ENCODE measurements at regions not wholly inside any gene's neighbourhood (a gene's known extent, or its start where the extent isn't known, plus 50 kb on each side); places are given as distances from the start of the nearest gene placed in this dataset.

DNA sequence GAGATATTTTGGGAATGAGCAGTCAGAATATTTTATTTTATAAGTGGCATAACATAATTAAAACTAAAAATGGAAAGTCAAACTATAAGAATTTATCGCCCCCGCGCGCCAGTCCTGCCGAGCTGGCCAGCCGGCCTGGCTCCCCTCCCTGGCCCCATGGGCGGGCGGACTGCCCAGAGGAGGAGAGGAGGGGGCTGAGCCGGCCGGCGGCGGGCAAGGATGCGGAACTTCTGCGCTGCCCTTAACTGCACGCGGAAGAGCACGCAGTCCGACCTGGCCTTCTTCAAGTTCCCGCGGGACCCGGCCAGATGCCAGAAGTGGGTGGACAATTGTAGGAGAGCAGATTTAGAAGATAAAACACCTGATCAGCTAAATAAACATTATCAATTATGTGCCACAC, 96.8 kb downstream of the DKK1 start:
- TF ChIP-seq, protein P1, sequence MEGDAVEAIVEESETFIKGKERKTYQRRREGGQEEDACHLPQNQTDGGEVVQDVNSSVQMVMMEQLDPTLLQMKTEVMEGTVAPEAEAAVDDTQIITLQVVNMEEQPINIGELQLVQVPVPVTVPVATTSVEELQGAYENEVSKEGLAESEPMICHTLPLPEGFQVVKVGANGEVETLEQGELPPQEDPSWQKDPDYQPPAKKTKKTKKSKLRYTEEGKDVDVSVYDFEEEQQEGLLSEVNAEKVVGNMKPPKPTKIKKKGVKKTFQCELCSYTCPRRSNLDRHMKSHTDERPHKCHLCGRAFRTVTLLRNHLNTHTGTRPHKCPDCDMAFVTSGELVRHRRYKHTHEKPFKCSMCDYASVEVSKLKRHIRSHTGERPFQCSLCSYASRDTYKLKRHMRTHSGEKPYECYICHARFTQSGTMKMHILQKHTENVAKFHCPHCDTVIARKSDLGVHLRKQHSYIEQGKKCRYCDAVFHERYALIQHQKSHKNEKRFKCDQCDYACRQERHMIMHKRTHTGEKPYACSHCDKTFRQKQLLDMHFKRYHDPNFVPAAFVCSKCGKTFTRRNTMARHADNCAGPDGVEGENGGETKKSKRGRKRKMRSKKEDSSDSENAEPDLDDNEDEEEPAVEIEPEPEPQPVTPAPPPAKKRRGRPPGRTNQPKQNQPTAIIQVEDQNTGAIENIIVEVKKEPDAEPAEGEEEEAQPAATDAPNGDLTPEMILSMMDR (IDR thresholded peaks at IDR 0.05; ENCODE audit: insufficient read depth, low read length) = no peak
- no peak overlapping the region for H3K4me3 ChIP-seq (ENCODE audit: low read depth, low read length)
- no peak for DNase-seq (ENCODE audit: low read depth)

DNA sequence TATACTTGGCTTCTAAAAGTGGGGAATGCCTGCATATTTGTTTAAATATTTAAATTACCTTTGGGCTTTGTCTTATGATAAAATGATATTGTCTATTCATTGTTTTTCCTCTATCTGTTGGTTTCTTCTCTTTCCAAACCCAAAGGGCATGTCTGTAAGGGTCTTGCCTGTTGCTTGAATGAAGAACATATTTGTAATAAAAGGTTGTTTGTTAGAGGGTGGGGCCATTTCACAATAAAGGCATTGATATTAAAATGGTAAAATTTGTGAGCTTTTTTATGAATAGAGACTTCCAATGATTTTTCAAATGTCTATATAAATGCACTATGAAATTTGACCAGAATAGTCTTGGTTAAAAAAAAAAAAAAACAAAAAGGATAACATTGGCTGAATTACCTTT, 105.2 kb downstream of the DKK1 start:
- H3K4me3 ChIP-seq (ENCODE audit: low read depth, low read length) = no peak overlapping the region
- TF ChIP-seq, protein P1 (IDR thresholded peaks at IDR 0.05; ENCODE audit: insufficient read depth, low read length) = no peak
- DNase-seq (ENCODE audit: low read depth) = no peak

DNA sequence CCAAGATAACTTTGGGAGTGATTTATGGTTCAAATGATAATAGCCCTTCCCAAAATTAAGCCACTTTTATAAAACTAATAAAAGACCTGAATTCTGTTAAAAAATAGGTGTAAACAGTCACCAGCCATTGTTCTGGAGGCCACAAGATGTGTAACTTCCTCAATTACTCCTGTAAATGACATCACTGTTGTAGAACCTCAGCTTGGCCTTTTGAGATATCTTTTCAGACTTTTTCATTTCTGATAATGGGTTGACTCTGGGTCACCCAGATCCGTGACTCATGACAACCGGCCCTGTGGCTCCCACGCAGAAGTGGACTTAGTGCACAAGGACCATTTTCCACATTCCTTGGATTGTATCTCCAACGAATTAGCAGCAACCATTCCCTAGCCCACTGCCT, 106.6 kb downstream of the DKK1 start:
- H3K4me3 ChIP-seq (ENCODE audit: low read depth, low read length) = no peak overlapping the region
- TF ChIP-seq, protein P1 (IDR thresholded peaks at IDR 0.05; ENCODE audit: insufficient read depth, low read length) = no peak
- peak; percentile 25 for DNase-seq (ENCODE audit: low read depth)

DNA sequence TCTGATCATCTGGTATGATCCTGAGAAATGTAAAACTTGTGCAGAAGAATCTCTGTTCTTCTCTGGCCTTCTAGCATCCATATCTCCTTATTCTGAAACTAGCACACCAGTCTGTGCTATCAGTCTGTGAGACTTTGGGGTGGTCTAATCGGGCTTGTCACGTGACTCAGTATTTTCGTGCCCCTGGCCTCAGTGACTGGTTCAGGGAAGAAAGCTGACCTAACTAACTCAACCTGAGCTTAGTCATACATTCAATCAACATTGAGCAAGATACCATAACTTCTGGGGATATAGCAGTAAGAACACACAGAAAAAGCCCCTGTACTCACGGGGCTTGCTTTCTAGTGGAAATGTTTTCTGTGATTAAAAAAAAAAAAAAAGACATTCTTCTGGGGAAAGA, 109.3 kb downstream of the DKK1 start:
- TF ChIP-seq, protein P1 (IDR thresholded peaks at IDR 0.05; ENCODE audit: insufficient read depth, low read length) = no peak
- DNase-seq (ENCODE audit: low read depth) = no peak
- H3K4me3 ChIP-seq (ENCODE audit: low read depth, low read length) = no peak overlapping the region

DNA sequence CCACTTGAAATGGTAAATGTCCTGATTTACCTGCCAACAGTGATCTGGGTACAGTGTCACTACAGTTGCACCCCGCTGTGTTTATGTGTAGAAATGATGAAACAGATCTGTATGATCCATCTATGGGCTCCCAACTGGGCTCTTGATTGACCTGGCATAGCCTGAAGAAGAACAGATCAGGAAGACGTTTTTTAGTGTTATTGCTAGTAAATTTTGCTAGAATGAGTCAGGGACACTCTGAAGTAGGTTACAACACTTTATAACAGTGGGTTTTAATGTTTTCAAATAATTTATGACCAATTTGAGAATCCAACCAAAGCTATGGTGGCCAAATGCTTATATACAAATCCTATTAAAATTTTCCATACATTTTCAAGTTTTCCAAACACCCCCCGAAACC, 110.3 kb downstream of the DKK1 start:
- TF ChIP-seq, protein P1 (IDR thresholded peaks at IDR 0.05; ENCODE audit: insufficient read depth, low read length) = no peak
- DNase-seq (ENCODE audit: low read depth) = no peak
- H3K4me3 ChIP-seq (ENCODE audit: low read depth, low read length) = no peak overlapping the region

DNA sequence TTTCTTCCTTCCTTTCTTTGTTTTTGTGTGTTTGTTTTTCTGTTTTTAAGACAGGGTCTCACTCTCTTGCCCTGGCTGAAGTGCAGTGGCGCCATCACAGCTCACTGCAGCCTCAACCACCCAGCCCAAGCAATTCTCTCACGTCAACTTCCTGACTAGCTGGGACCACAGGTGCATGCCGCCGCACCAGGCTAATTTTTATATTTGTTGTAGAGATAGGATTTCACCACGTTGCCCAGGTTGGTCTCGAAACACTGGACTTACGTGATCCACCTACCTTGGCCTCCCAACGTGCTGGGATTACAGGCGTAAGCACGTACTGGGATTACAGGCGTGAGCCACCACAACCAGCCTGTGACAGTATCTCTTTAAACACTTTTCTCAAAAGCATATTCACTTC, 120.7 kb downstream of the DKK1 start:
- no peak overlapping the region for H3K4me3 ChIP-seq (ENCODE audit: low read depth, low read length)
- DNase-seq (ENCODE audit: low read depth) = no peak
- TF ChIP-seq, protein P1 (IDR thresholded peaks at IDR 0.05; ENCODE audit: insufficient read depth, low read length) = no peak

DNA sequence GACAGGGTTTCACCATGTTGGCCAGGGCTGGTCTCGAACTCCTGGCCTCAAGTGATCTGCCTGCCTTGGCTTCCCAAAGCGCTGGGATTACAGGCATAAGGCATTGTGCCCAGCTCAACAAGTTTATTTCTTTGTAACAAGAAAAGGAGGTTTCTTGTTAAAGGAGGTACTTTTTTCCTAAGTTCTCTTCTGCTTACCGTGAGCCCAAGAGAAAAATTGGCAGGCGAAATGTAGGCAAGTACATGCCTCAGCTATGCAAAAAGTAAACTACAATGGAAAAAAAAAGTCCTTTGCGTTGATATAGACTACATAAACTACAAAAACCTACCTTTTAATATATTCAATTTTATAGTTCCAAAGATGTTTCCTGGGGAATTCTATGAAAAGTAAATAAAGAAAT, 122.6 kb downstream of the DKK1 start:
- peak; percentile 66 for DNase-seq (ENCODE audit: low read depth)
- TF ChIP-seq, protein P1 (IDR thresholded peaks at IDR 0.05; ENCODE audit: insufficient read depth, low read length) = no peak
- no peak overlapping the region for H3K4me3 ChIP-seq (ENCODE audit: low read depth, low read length)

Data from fibroblast of the aortic adventitia (primary cell).